Astrocyte (in vitro differentiated cells and primary cell): ENCODE measurements at regions not wholly inside any gene's neighbourhood (a gene's known extent, or its start where the extent isn't known, plus 50 kb on each side); places are given as distances from the start of the nearest gene placed in this dataset.
"Not testable (repeated sequence)": the region's sequence is repeated elsewhere in the genome, so short reads cannot be mapped to it uniquely, and the experiment has no call there.

Source experiments
- DNase-seq: peaks from one replicate; pipeline ENCODE4 v3.0.0-alpha.2; 2010; ENCODE audit warnings: low read depth
- FAIRE-seq: peaks from 2 replicates; lab custom pipeline; 2011; peaks lifted over from hg19 to GRCh38; lab: Jason Lieb, UNC
- H2AFZ ChIP-seq: 2 replicates; pipeline ENCODE4 v1.6.0; 2012; ENCODE audit warnings: low read depth, low read length, inconsistent platforms
- H3K27ac ChIP-seq: 2 replicates; pipeline ENCODE4 v1.5.1; 2011; ENCODE audit warnings: low read depth, low read length, inconsistent platforms
- H3K27me3 ChIP-seq: 2 replicates; pipeline ENCODE4 v1.6.0; 2011; ENCODE audit warnings: low read length, inconsistent platforms; ENCODE audit not compliant: insufficient read depth
- H3K36me3 ChIP-seq: 2 replicates; pipeline ENCODE4 v1.5.1; 2011; ENCODE audit warnings: low read length, inconsistent platforms; ENCODE audit not compliant: insufficient read depth
- H3K4me1 ChIP-seq: 2 replicates; pipeline ENCODE4 v1.5.1; 2011; ENCODE audit warnings: low read length, inconsistent platforms; ENCODE audit not compliant: insufficient read depth
- H3K4me2 ChIP-seq: 2 replicates; pipeline ENCODE4 v1.6.0; 2012; ENCODE audit warnings: low read length, inconsistent platforms
- H3K4me3 ChIP-seq: 2 replicates; pipeline ENCODE4 v1.5.1; 2011; ENCODE audit warnings: low read depth, mild to moderate bottlenecking, low read length, inconsistent platforms; ENCODE audit not compliant: insufficient read depth
- H3K79me2 ChIP-seq: 2 replicates; pipeline ENCODE4 v1.6.0; 2012; ENCODE audit warnings: mild to moderate bottlenecking, low read length, inconsistent platforms; ENCODE audit not compliant: insufficient read depth
- H3K9ac ChIP-seq: 2 replicates; pipeline ENCODE4 v1.6.0; 2012; ENCODE audit warnings: mild to moderate bottlenecking, low read length, inconsistent platforms
- H3K9me3 ChIP-seq: 2 replicates; pipeline ENCODE4 v1.5.1; 2012; ENCODE audit warnings: low read depth, mild to moderate bottlenecking, low read length, inconsistent platforms; ENCODE audit not compliant: insufficient read depth
- H4K20me1 ChIP-seq: 2 replicates; pipeline ENCODE4 v1.6.0; 2012; ENCODE audit warnings: low read length, inconsistent platforms; ENCODE audit not compliant: insufficient read depth
- H3K27ac Mint-ChIP-seq: one replicate; pipeline ENCODE4 v1.8.0; 2021; ENCODE audit warnings: mild to moderate bottlenecking, mixed read lengths; ENCODE audit not compliant: unreplicated experiment
- H3K27me3 Mint-ChIP-seq: one replicate; pipeline ENCODE4 v1.8.0; 2021; ENCODE audit warnings: low read depth, mixed read lengths; ENCODE audit not compliant: unreplicated experiment
- H3K36me3 Mint-ChIP-seq: one replicate; pipeline ENCODE4 v1.8.0; 2021; ENCODE audit warnings: low read depth, mixed read lengths; ENCODE audit not compliant: unreplicated experiment
- H3K4me1 Mint-ChIP-seq: one replicate; pipeline ENCODE4 v1.8.0; 2021; ENCODE audit warnings: low read depth, mixed read lengths; ENCODE audit not compliant: unreplicated experiment
- H3K4me3 Mint-ChIP-seq: one replicate; pipeline ENCODE4 v1.8.0; 2021; ENCODE audit warnings: mild to moderate bottlenecking, moderate library complexity, mixed read lengths; ENCODE audit not compliant: unreplicated experiment
- H3K9me3 Mint-ChIP-seq: one replicate; pipeline ENCODE4 v1.8.0; 2021; ENCODE audit warnings: mild to moderate bottlenecking, mixed read lengths; ENCODE audit not compliant: unreplicated experiment
- EZH2 ChIP-seq: IDR thresholded peaks from 2 replicates; pipeline ENCODE4 v1.6.1; 2012; ENCODE audit warnings: mild to moderate bottlenecking, low read length, inconsistent platforms; ENCODE audit not compliant: insufficient read depth
- TF ChIP-seq, protein P1 (sequence below): IDR thresholded peaks from 2 replicates; pipeline ENCODE4 v1.5.1; 2011; ENCODE audit warnings: low read depth, mild to moderate bottlenecking, inconsistent platforms, low read length, moderate library complexity; ENCODE audit not compliant: insufficient read depth

DNA sequence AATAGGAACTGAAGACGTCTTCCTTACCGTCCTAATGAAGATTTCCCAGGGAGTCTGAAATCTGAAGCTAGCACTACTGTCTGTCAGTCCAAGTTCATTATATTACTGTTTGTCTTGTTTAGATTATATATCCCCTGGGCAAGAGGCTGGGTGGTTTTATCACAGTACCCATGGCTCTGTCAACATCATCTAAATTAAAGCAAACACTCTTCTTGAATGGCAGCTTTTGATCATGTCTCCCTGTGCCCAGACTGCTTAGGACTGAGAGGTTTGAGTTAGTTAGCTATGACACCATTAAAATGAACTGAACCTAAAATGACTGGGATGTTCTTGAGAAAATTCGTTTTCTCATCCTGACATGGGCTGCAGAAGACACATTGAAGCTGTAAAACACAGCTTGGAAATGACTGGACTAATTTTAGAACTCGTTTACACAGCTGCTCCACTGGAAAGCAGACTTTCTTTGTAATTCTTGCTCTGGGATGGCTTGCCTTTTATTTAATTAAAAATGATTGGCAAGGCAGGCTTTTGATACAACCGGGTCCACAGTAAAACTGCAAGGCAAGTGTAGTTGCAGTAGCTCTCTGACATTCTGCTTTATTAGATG, 243.5 kb downstream of the MFSD1 start:
- Mint-ChIP-seq H3K9me3 (no peaks in the 10 kb centered on the region), H3K4me1 (no peaks in the 10 kb centered on the region), H3K4me3 (no peak overlapping the region), H3K36me3 (no peaks in the 10 kb centered on the region), H3K27me3 (no peaks in the 10 kb centered on the region), H3K27ac (no peak overlapping the region)
- no peaks in the 10 kb centered on the region for H3K36me3 ChIP-seq
- H3K4me2 ChIP-seq, result no peak overlapping the region
- FAIRE-seq (no peak), DNase-seq (no peak)
- no peak overlapping the region for H3K27ac ChIP-seq
- H3K9ac ChIP-seq, result no peak overlapping the region
- no peaks in the 10 kb centered on the region for H3K9me3 ChIP-seq
- H2AFZ ChIP-seq, result no peak overlapping the region
- no peak overlapping the region for H3K4me3 ChIP-seq
- no peak for TF ChIP-seq EZH2
- TF ChIP-seq, protein P1, sequence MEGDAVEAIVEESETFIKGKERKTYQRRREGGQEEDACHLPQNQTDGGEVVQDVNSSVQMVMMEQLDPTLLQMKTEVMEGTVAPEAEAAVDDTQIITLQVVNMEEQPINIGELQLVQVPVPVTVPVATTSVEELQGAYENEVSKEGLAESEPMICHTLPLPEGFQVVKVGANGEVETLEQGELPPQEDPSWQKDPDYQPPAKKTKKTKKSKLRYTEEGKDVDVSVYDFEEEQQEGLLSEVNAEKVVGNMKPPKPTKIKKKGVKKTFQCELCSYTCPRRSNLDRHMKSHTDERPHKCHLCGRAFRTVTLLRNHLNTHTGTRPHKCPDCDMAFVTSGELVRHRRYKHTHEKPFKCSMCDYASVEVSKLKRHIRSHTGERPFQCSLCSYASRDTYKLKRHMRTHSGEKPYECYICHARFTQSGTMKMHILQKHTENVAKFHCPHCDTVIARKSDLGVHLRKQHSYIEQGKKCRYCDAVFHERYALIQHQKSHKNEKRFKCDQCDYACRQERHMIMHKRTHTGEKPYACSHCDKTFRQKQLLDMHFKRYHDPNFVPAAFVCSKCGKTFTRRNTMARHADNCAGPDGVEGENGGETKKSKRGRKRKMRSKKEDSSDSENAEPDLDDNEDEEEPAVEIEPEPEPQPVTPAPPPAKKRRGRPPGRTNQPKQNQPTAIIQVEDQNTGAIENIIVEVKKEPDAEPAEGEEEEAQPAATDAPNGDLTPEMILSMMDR, result no peak
- no peaks in the 10 kb centered on the region for H4K20me1 ChIP-seq
- no peaks in the 10 kb centered on the region for H3K79me2 ChIP-seq
- H3K4me1 ChIP-seq, result no peaks in the 10 kb centered on the region
- H3K27me3 ChIP-seq, result peaks cover 2% of the 10 kb centered on the region

DNA sequence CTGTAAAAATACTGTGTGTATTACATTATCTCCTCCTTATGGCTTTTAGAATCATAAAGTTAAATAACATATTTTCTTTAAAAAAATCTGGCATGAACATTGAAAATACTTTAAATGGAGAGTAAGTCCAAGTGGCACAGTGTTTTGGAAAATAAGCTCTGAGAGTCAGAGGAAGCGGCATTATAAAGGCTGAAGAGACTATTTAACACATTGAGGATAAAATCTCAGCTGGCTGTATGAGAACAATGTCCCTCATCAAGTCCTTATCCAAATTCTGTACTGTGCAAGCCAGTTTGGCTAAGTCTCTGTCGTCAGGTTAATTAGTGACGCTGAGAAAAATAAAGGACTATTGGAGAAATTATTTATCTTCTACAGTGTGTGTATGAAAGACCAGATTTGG, 245.5 kb downstream of the MFSD1 start:
- H3K27me3 ChIP-seq, result no peaks in the 10 kb centered on the region
- no peaks in the 10 kb centered on the region for H3K36me3 ChIP-seq
- H4K20me1 ChIP-seq, result no peaks in the 10 kb centered on the region
- no peaks in the 10 kb centered on the region for H3K4me1 Mint-ChIP-seq
- H3K9me3 ChIP-seq, result no peaks in the 10 kb centered on the region
- DNase-seq (no peak), FAIRE-seq (no peak)
- H3K9me3 Mint-ChIP-seq, result no peaks in the 10 kb centered on the region
- no peak overlapping the region for H3K9ac ChIP-seq
- no peaks in the 10 kb centered on the region for H3K79me2 ChIP-seq
- H3K27me3 Mint-ChIP-seq, result no peaks in the 10 kb centered on the region
- H3K4me2 ChIP-seq, result no peak overlapping the region
- no peak overlapping the region for H2AFZ ChIP-seq
- no peak overlapping the region for H3K27ac Mint-ChIP-seq
- TF ChIP-seq EZH2, result no peak
- TF ChIP-seq, protein P1, result no peak
- no peaks in the 10 kb centered on the region for H3K36me3 Mint-ChIP-seq
- no peak overlapping the region for H3K4me3 ChIP-seq
- no peak overlapping the region for H3K27ac ChIP-seq
- no peak overlapping the region for H3K4me3 Mint-ChIP-seq
- no peaks in the 10 kb centered on the region for H3K4me1 ChIP-seq

- not testable (repeated sequence) for FAIRE-seq, H3K4me1 ChIP-seq, H3K4me3 ChIP-seq, H3K79me2 ChIP-seq, H3K4me1 Mint-ChIP-seq, H3K27ac Mint-ChIP-seq, H3K4me3 Mint-ChIP-seq, H3K27me3 Mint-ChIP-seq, H2AFZ ChIP-seq, H3K36me3 ChIP-seq, H4K20me1 ChIP-seq, H3K4me2 ChIP-seq, H3K36me3 Mint-ChIP-seq, H3K9me3 Mint-ChIP-seq, H3K9me3 ChIP-seq, H3K9ac ChIP-seq, H3K27ac ChIP-seq, DNase-seq, H3K27me3 ChIP-seq
These were observed 250.6 kb downstream of the MFSD1 start for GRCh38 chr3:159052494-159052893.
